Endothelial cell of umbilical vein (primary cell): ENCODE measurements at regions not wholly inside any gene's neighbourhood (a gene's known extent, or its start where the extent isn't known, plus 50 kb on each side); places are given as distances from the start of the nearest gene placed in this dataset.

Experiments
- BruUV-seq: library from RNA; stranded (reverse); fragments of 400-500 nt; replicated peaks from 2 replicates; lab custom pipeline; 2021; lab: Mats Ljungman, UMichigan
- CTCF ChIA-PET: fragments of 300-600, 350-600 bp; sonication (Branson Sonifier 250); formaldehyde crosslinking; loops from one replicate; lab custom pipeline; 2021; ENCODE audit warnings: antibody characterized with exemption, inconsistent platforms; lab: Charles Lee
- POLR2A ChIA-PET: fragments of 300-600, 350-600 bp; sonication (Branson Sonifier 250); formaldehyde crosslinking; loops from one replicate; lab custom pipeline; 2021; ENCODE audit warnings: antibody characterized with exemption, inconsistent platforms; lab: Charles Lee
- DNase-seq: peaks from one replicate; pipeline ENCODE4 v3.0.0-alpha.2; 2011; ENCODE audit warnings: low read depth, low spot score
- FAIRE-seq: peaks from 2 replicates; lab custom pipeline; 2011; peaks lifted over from hg19 to GRCh38; lab: Jason Lieb, UNC
- H2AFZ ChIP-seq: 2 replicates; pipeline ENCODE4 v1.6.0; 2012; ENCODE audit warnings: low read depth, low read length, control low read depth, inconsistent platforms
- H3K27ac ChIP-seq: 2 replicates; pipeline ENCODE4 v1.5.1; 2011; ENCODE audit warnings: low read depth, mild to moderate bottlenecking, control low read depth, low read length, moderate library complexity; ENCODE audit not compliant: insufficient read depth
- H3K27me3 ChIP-seq, 2 experiments: 2 replicates each; pipeline versions ENCODE4 v1.6.0 to v1.6.1; 2011; ENCODE audit warnings: low read length in 2 of 2, mixed read lengths in 1 of 2; ENCODE audit not compliant: control insufficient read depth in 2 of 2, insufficient read depth in 2 of 2
- H3K36me3 ChIP-seq, 2 experiments: 2 replicates in 1 of 2; 3 replicates in 1 of 2; pipeline ENCODE4 v1.5.1; 2011; ENCODE audit warnings: low read length in 2 of 2, mild to moderate bottlenecking in 1 of 2, moderate library complexity in 1 of 2; ENCODE audit not compliant: control insufficient read depth in 2 of 2, insufficient read depth in 2 of 2; ENCODE audit errors: extremely low read depth in 1 of 2
- H3K4me1 ChIP-seq: 3 replicates; pipeline ENCODE4 v1.5.1; 2011; ENCODE audit warnings: mild to moderate bottlenecking, low read length; ENCODE audit not compliant: control insufficient read depth, insufficient read depth; ENCODE audit errors: extremely low read depth
- H3K4me2 ChIP-seq: 2 replicates; pipeline ENCODE4 v1.6.1; 2011; ENCODE audit warnings: low read length, control low read depth, mixed read lengths; ENCODE audit not compliant: insufficient read depth
- H3K4me3 ChIP-seq, 3 experiments: fragments of 200-600 bp in 1 of 3; sonication (generic), shearing (Covaris generic) in 1 of 3; replicated peaks in 1 of 3; 2 replicates each; pipeline ENCODE4 v1.5.1; 2011 to 2016; ENCODE audit warnings: control low read depth in 3 of 3, low read length in 3 of 3, mild to moderate bottlenecking in 2 of 3, inconsistent platforms in 1 of 3, low read depth in 1 of 3, moderate library complexity in 1 of 3; ENCODE audit not compliant: insufficient read depth in 1 of 3
- H3K79me2 ChIP-seq: 2 replicates; pipeline ENCODE4 v1.6.0; 2012; ENCODE audit warnings: low read length, inconsistent platforms; ENCODE audit not compliant: control insufficient read depth, insufficient read depth
- H3K9ac ChIP-seq: replicated peaks from 2 replicates; pipeline ENCODE3; 2011; ENCODE audit warnings: low read length, control low read depth; ENCODE audit not compliant: insufficient read depth; ENCODE audit errors: extremely low read depth
- H3K9me1 ChIP-seq: replicated peaks from 3 replicates; pipeline ENCODE4 v1.6.0; 2011; ENCODE audit warnings: mild to moderate bottlenecking, low read length; ENCODE audit not compliant: control insufficient read depth, insufficient read depth; ENCODE audit errors: extremely low read depth
- H3K9me3 ChIP-seq: replicated peaks from 2 replicates; pipeline ENCODE4 v1.5.1; 2012; ENCODE audit warnings: low read length, inconsistent platforms; ENCODE audit not compliant: control insufficient read depth, insufficient read depth
- H4K20me1 ChIP-seq: replicated peaks from 2 replicates; pipeline ENCODE3; 2011; ENCODE audit warnings: mild to moderate bottlenecking, low read length; ENCODE audit not compliant: control insufficient read depth, insufficient read depth; ENCODE audit errors: extremely low read depth
- EZH2 ChIP-seq: IDR thresholded peaks from 2 replicates; pipeline ENCODE4 v1.6.1; 2012; ENCODE audit warnings: borderline replicate concordance, low read depth, mild to moderate bottlenecking, moderate library complexity, low read length, inconsistent platforms; ENCODE audit not compliant: severe bottlenecking
- FOS ChIP-seq: IDR thresholded peaks from 2 replicates; pipeline ENCODE4 v1.6.1; 2011; ENCODE audit warnings: mild to moderate bottlenecking, low read length, moderate library complexity, borderline replicate concordance; ENCODE audit not compliant: insufficient read depth
- GATA2 ChIP-seq: IDR thresholded peaks from 2 replicates; pipeline ENCODE4 v1.7.0; 2011; ENCODE audit warnings: low read depth, mild to moderate bottlenecking, moderate library complexity, mixed read lengths, low read length; ENCODE audit not compliant: insufficient read length, insufficient read depth
- JUN ChIP-seq: IDR thresholded peaks from 2 replicates; pipeline ENCODE4 v1.6.1; 2011; ENCODE audit warnings: borderline replicate concordance, low read depth; ENCODE audit not compliant: insufficient read length, insufficient read depth
- MYC ChIP-seq: IDR thresholded peaks from one replicate; pipeline ENCODE4 v1.6.1; 2011; ENCODE audit warnings: mild to moderate bottlenecking, low read depth, low read length
- POLR2A ChIP-seq: IDR thresholded peaks from 2 replicates; pipeline ENCODE4 v1.6.1; 2012; ENCODE audit warnings: low read depth, mild to moderate bottlenecking, control low read depth, low read length
- POLR2AphosphoS5 ChIP-seq: IDR thresholded peaks from 2 replicates; pipeline ENCODE4 v1.6.1; 2012; ENCODE audit warnings: low read depth, mild to moderate bottlenecking, control low read depth, low read length, moderate library complexity; ENCODE audit not compliant: insufficient read depth
- dilution Hi-C: fragments of 300-500 bp; cut with MboI; formaldehyde crosslinking; loops from one replicate; pipeline ENCODE4 v1.15.0; 2019; ENCODE audit warnings: low sequenced_read_pairs; ENCODE audit not compliant: extremely low pct_ligation_motif_present
- intact Hi-C: fragments of 100-400 bp; cut with micrococcal nuclease; formaldehyde crosslinking; loops from one replicate; pipeline ENCODE4 v1.10.0; 2022
- TF ChIP-seq, protein P1 (sequence below): IDR thresholded peaks from 2 replicates; pipeline ENCODE4 v1.6.1; 2011; ENCODE audit not compliant: insufficient read depth, insufficient read length

DNA sequence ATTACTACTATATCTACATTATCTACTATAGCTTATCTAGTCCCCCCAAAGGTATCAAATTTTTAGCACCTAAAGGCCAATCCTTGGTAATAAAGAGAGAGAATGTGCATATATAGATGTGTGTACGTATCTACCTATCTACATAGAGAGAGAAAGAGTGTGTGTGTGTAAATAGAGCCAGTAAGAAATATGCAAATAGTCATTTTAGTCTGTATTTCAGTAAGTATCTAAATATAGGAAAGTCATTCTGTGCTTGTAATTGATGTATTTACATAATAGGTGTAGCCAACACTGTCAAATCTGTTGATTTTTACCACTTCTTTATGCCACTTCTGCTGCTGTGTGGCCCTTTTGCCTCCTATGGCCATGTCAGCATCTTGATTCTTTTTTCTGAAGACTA, 284.5 kb upstream of the TFPI start:
- Histone ChIP-seq H3K9me1 (no peaks in the 10 kb centered on the region), H3K27me3 (no peaks in the 10 kb centered on the region), H3K36me3 (no peaks in the 10 kb centered on the region), H2AFZ (no peak overlapping the region), H3K9ac (no peak overlapping the region), H4K20me1 (no peaks in the 10 kb centered on the region), H3K27ac (no peak overlapping the region), H3K4me2 (no peak overlapping the region), H3K9me3 (no peaks in the 10 kb centered on the region), H3K4me3 (no peak overlapping the region), H3K79me2 (no peaks in the 10 kb centered on the region), H3K4me1 (no peaks in the 10 kb centered on the region)
- POLR2A ChIA-PET = no interaction called here
- TF ChIP-seq, protein P1, sequence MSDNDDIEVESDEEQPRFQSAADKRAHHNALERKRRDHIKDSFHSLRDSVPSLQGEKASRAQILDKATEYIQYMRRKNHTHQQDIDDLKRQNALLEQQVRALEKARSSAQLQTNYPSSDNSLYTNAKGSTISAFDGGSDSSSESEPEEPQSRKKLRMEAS = no peak
- TF ChIP-seq FOS (no peak), POLR2AphosphoS5 (no peak), POLR2A (no peak), GATA2 (no peak), EZH2 (no peak), MYC (no peak), JUN (no peak)
- CTCF ChIA-PET = interaction anchor here (1.2 to 2.2 kb wide), 4 partner anchors 10 to 339 kb away, joined by 3 to 16 read pairs (median 7); no protein-coding TSS in a partner anchor
- FAIRE-seq (no peak), DNase-seq (no peak)
- BruUV-seq = no TSS peak
- intact Hi-C loops (loop anchor here (5.0 kb wide), 1 partner anchor 1221 kb away; no protein-coding TSS in a partner anchor), dilution Hi-C loops (no loop called here)

- H3K4me1 ChIP-seq = no peaks in the 10 kb centered on the region
- ChIA-PET POLR2A (no interaction called here), CTCF (interaction anchor here (0.9 to 4.9 kb wide), 14 partner anchors 10 to 979 kb away, joined by 3 to 163 read pairs (median 4); no protein-coding TSS in a partner anchor)
- H4K20me1 ChIP-seq = no peaks in the 10 kb centered on the region
- no peak overlapping the region for H2AFZ ChIP-seq
- H3K4me3 ChIP-seq = no peak overlapping the region
- H3K79me2 ChIP-seq = no peaks in the 10 kb centered on the region
- intact Hi-C loops = loop anchor here (2.0 to 5.0 kb wide), 3 partner anchors 184 to 940 kb away; partner anchors contain the start of gene GULP1
- BruUV-seq = no TSS peak
- no peak for DNase-seq
- H3K9me3 ChIP-seq = no peaks in the 10 kb centered on the region
- no peaks in the 10 kb centered on the region for H3K9me1 ChIP-seq
- H3K4me2 ChIP-seq = no peak overlapping the region
- dilution Hi-C loops = no loop called here
- TF ChIP-seq, protein P1 = no peak
- TF ChIP-seq JUN = no peak
- H3K36me3 ChIP-seq = no peaks in the 10 kb centered on the region
- FAIRE-seq = no peak
- no peaks in the 10 kb centered on the region for H3K27me3 ChIP-seq
- H3K27ac ChIP-seq = no peak overlapping the region
- H3K9ac ChIP-seq = no peak overlapping the region
These were observed 288.1 kb upstream of the TFPI start for GRCh38 chr2:187842315-187842714.
